ENCODE measurements at regions not wholly inside any gene's neighbourhood (a gene's known extent, or its start where the extent isn't known, plus 50 kb on each side); places are given as distances from the start of the nearest gene placed in this dataset.

DNA sequence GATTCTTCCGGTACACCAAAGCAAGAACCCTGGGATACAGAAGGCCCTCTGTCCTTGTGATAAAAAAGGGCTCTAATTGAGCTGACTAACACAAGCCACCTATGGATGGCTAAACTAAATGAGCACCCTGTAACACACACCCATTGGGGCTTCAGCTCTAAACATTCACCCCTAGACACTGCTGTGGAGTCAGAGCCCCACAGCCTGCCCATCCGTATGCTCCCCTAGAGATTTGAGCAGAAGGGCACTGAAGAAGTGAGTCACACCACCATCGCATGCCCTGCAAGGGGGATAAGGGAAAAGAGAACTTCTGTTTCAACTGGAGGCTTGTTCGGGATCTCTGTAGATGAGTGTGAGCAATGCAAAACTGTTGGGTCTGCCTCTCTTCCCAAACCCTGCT, 545.2 kb downstream of the KCTD8 start:
- Histone ChIP-seq H3K9me3 (ENCODE audit: control insufficient read depth, insufficient read depth, low read depth, low read length) (no peaks in the 10 kb centered on the region), H3K36me3 (ENCODE audit: control insufficient read depth in 2 of 2, insufficient read depth in 1 of 2, low read length in 2 of 2) (no peaks in the 10 kb centered on the region), H3K4me1 (ENCODE audit: control insufficient read depth, insufficient read depth, low read length) (no peaks in the 10 kb centered on the region), H3K27ac (ENCODE audit: extremely low read depth, low read depth, low read length) (no peak overlapping the region), H3K4me3 (ENCODE audit: low read depth, low read length) (no peak overlapping the region)
- ChIA-PET CTCF (no interaction called here), POLR2A (no interaction called here)
- no peak for TF ChIP-seq ZNF221 (tag by site-specific recombination; IDR thresholded peaks at IDR 0.05; ENCODE audit: borderline replicate concordance)
- TF ChIP-seq ZNF16 (tag by site-specific recombination; IDR thresholded peaks at IDR 0.05; ENCODE audit: low read depth), result no peak
- TF ChIP-seq SALL2 (tag by site-specific recombination; IDR thresholded peaks at IDR 0.05; ENCODE audit: borderline replicate concordance), result no peak
- no peak for TF ChIP-seq ZSCAN4 (tag by site-specific recombination; IDR thresholded peaks at IDR 0.05)
- TF ChIP-seq ZNF19 (tag by site-specific recombination; IDR thresholded peaks at IDR 0.05; ENCODE audit: low read depth), result no peak

- Histone ChIP-seq H3K4me3 (ENCODE audit: low read depth, low read length) (no peak overlapping the region), H3K27ac (ENCODE audit: extremely low read depth, low read depth, low read length) (no peak overlapping the region), H3K9me3 (ENCODE audit: control insufficient read depth, insufficient read depth, low read depth, low read length) (no peaks in the 10 kb centered on the region), H3K4me1 (ENCODE audit: control insufficient read depth, insufficient read depth, low read length) (no peaks in the 10 kb centered on the region), H3K36me3 (ENCODE audit: control insufficient read depth in 2 of 2, insufficient read depth in 1 of 2, low read length in 2 of 2) (no peaks in the 10 kb centered on the region)
- no peak for TF ChIP-seq ZBTB10 (tag by site-specific recombination; IDR thresholded peaks at IDR 0.05)
- POLR2A ChIA-PET, result no interaction called here
- CTCF ChIA-PET, result no interaction called here
These were observed 530.2 kb downstream of the KCTD8 start for GRCh38 chr4:43918377-43918776.

GRCh38 chr4:43932448-43932847, 516.2 kb downstream of the KCTD8 start:
- CTCF ChIA-PET, result no interaction called here
- POLR2A ChIA-PET, result no interaction called here
- Histone ChIP-seq H3K27ac (ENCODE audit: extremely low read depth, low read depth, low read length) (no peak overlapping the region), H3K4me1 (ENCODE audit: control insufficient read depth, insufficient read depth, low read length) (no peaks in the 10 kb centered on the region), H3K36me3 (ENCODE audit: control insufficient read depth in 2 of 2, insufficient read depth in 1 of 2, low read length in 2 of 2) (no peaks in the 10 kb centered on the region), H3K9me3 (ENCODE audit: control insufficient read depth, insufficient read depth, low read depth, low read length) (no peaks in the 10 kb centered on the region), H3K4me3 (ENCODE audit: low read depth, low read length) (no peak overlapping the region)
- TF ChIP-seq, protein P1, sequence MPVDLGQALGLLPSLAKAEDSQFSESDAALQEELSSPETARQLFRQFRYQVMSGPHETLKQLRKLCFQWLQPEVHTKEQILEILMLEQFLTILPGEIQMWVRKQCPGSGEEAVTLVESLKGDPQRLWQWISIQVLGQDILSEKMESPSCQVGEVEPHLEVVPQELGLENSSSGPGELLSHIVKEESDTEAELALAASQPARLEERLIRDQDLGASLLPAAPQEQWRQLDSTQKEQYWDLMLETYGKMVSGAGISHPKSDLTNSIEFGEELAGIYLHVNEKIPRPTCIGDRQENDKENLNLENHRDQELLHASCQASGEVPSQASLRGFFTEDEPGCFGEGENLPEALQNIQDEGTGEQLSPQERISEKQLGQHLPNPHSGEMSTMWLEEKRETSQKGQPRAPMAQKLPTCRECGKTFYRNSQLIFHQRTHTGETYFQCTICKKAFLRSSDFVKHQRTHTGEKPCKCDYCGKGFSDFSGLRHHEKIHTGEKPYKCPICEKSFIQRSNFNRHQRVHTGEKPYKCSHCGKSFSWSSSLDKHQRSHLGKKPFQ (tag by site-specific recombination; IDR thresholded peaks at IDR 0.05), result no peak
- TF ChIP-seq, protein P2, sequence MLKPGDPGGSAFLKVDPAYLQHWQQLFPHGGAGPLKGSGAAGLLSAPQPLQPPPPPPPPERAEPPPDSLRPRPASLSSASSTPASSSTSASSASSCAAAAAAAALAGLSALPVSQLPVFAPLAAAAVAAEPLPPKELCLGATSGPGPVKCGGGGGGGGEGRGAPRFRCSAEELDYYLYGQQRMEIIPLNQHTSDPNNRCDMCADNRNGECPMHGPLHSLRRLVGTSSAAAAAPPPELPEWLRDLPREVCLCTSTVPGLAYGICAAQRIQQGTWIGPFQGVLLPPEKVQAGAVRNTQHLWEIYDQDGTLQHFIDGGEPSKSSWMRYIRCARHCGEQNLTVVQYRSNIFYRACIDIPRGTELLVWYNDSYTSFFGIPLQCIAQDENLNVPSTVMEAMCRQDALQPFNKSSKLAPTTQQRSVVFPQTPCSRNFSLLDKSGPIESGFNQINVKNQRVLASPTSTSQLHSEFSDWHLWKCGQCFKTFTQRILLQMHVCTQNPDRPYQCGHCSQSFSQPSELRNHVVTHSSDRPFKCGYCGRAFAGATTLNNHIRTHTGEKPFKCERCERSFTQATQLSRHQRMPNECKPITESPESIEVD (tag by site-specific recombination; IDR thresholded peaks at IDR 0.05), result no peak
- TF ChIP-seq SP7 (tag by site-specific recombination; IDR thresholded peaks at IDR 0.05) (no peak), PRDM4 (tag by site-specific recombination; IDR thresholded peaks at IDR 0.05) (no peak), ZNF571 (tag by site-specific recombination; IDR thresholded peaks at IDR 0.05) (no peak), ZFHX2 (tag by site-specific recombination; conservative IDR thresholded peaks at IDR 0.05) (no peak), ZNF354C (tag by site-specific recombination; IDR thresholded peaks at IDR 0.05; ENCODE audit: borderline replicate concordance, low read depth) (no peak), ZNF274 (IDR thresholded peaks at IDR 0.05; ENCODE audit: low read length) (no peak), ZNF274 (tag by site-specific recombination; IDR thresholded peaks at IDR 0.05; ENCODE audit: borderline replicate concordance) (no peak), ZNF677 (tag by site-specific recombination; IDR thresholded peaks at IDR 0.05) (no peak), FEZF1 (tag by site-specific recombination; IDR thresholded peaks at IDR 0.05) (no peak), ZNF776 (tag by site-specific recombination; IDR thresholded peaks at IDR 0.05; ENCODE audit: borderline replicate concordance) (no peak), ZNF521 (tag by site-specific recombination; IDR thresholded peaks at IDR 0.05) (no peak)
- TF ChIP-seq, protein P3, sequence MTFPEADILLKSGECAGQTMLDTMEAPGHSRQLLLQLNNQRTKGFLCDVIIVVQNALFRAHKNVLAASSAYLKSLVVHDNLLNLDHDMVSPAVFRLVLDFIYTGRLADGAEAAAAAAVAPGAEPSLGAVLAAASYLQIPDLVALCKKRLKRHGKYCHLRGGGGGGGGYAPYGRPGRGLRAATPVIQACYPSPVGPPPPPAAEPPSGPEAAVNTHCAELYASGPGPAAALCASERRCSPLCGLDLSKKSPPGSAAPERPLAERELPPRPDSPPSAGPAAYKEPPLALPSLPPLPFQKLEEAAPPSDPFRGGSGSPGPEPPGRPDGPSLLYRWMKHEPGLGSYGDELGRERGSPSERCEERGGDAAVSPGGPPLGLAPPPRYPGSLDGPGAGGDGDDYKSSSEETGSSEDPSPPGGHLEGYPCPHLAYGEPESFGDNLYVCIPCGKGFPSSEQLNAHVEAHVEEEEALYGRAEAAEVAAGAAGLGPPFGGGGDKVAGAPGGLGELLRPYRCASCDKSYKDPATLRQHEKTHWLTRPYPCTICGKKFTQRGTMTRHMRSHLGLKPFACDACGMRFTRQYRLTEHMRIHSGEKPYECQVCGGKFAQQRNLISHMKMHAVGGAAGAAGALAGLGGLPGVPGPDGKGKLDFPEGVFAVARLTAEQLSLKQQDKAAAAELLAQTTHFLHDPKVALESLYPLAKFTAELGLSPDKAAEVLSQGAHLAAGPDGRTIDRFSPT (tag by site-specific recombination; IDR thresholded peaks at IDR 0.05), result no peak
